GM23338 (cell line): ENCODE measurements at regions not wholly inside any gene's neighbourhood (a gene's known extent, or its start where the extent isn't known, plus 50 kb on each side); places are given as distances from the start of the nearest gene placed in this dataset.
"Not testable (repeated sequence)": the region's sequence is repeated elsewhere in the genome, so short reads cannot be mapped to it uniquely, and the experiment has no call there.

Experiments
- CREB1 ChIP-seq: fragments of 250-450 bp; sonication (Bioruptor Pico); IDR thresholded peaks from 2 replicates; pipeline ENCODE4 v1.5.0; 2020; ENCODE audit warnings: low read depth, mild to moderate bottlenecking, moderate library complexity
- EZH2 ChIP-seq: fragments of 200-600 bp; sonication (generic); IDR thresholded peaks from one replicate; pipeline ENCODE4 v1.8.0; 2017; ENCODE audit warnings: antibody characterized with exemption, mild to moderate bottlenecking, low read depth; ENCODE audit not compliant: unreplicated experiment
- EZH2phosphoT487 ChIP-seq: fragments of 200-600 bp; sonication (generic); IDR thresholded peaks from one replicate; pipeline ENCODE4 v1.8.1; 2018; ENCODE audit warnings: antibody characterized with exemption; ENCODE audit not compliant: unreplicated experiment
- JUNB ChIP-seq: IDR thresholded peaks from one replicate; pipeline ENCODE4 v1.6.1; 2016; ENCODE audit warnings: antibody characterized with exemption; ENCODE audit not compliant: unreplicated experiment
- POLR2AphosphoS5 ChIP-seq: IDR thresholded peaks from 2 replicates; pipeline ENCODE4 v1.6.1; 2016; ENCODE audit warnings: antibody characterized with exemption, low read depth
- STAT1 ChIP-seq: IDR thresholded peaks from one replicate; pipeline ENCODE4 v1.6.1; 2016; ENCODE audit warnings: antibody characterized with exemption; ENCODE audit not compliant: unreplicated experiment
- ZNF114 ChIP-seq: fragments of 250-450 bp; sonication (Bioruptor Pico); IDR thresholded peaks from 2 replicates; pipeline ENCODE4 v1.5.0; 2020; ENCODE audit warnings: mild to moderate bottlenecking, moderate library complexity
- TF ChIP-seq, protein P1 (sequence below): IDR thresholded peaks from one replicate; pipeline ENCODE4 v1.6.1; 2018; ENCODE audit warnings: antibody characterized with exemption; ENCODE audit not compliant: unreplicated experiment
- TF ChIP-seq, protein P2 (sequence below), 2 experiments: fragments of 200-600 bp in 1 of 2; sonication (generic) in 1 of 2; conservative IDR thresholded peaks; 2 replicates each; pipeline versions ENCODE4 v1.5.1 to v1.6.1; 2016 to 2017; ENCODE audit warnings: antibody characterized with exemption in 2 of 2, low read depth in 2 of 2, mild to moderate bottlenecking in 2 of 2, moderate library complexity in 1 of 2
- TF ChIP-seq, protein P3 (sequence below): IDR thresholded peaks from 2 replicates; pipeline ENCODE4 v1.6.1; 2016; ENCODE audit warnings: antibody characterized with exemption
- TF ChIP-seq, protein P4 (sequence below): fragments of 250-450 bp; sonication (Bioruptor Pico); IDR thresholded peaks from 2 replicates; pipeline ENCODE4 v1.5.0; 2020; ENCODE audit warnings: mild to moderate bottlenecking, moderate library complexity

DNA sequence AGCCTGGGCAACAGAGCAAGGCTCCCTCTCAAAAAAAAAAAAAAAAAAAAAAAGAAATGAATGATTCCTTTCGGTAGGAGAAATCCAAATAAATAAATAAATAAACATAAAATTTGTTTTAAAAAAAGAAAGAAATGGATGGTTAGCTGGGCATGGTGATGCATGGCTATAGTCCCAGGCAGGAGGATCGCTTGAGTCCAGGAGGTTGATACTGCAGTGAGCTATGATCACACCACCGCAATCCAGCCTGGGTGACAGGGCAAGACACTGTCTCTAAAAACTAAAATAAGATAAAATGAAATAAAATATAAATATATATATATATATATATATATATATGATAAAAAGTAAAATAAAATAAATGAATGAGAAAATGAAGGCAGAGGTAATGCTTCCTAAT, 264.1 kb downstream of the GOLGA6L6 start:
- TF ChIP-seq, protein P1, sequence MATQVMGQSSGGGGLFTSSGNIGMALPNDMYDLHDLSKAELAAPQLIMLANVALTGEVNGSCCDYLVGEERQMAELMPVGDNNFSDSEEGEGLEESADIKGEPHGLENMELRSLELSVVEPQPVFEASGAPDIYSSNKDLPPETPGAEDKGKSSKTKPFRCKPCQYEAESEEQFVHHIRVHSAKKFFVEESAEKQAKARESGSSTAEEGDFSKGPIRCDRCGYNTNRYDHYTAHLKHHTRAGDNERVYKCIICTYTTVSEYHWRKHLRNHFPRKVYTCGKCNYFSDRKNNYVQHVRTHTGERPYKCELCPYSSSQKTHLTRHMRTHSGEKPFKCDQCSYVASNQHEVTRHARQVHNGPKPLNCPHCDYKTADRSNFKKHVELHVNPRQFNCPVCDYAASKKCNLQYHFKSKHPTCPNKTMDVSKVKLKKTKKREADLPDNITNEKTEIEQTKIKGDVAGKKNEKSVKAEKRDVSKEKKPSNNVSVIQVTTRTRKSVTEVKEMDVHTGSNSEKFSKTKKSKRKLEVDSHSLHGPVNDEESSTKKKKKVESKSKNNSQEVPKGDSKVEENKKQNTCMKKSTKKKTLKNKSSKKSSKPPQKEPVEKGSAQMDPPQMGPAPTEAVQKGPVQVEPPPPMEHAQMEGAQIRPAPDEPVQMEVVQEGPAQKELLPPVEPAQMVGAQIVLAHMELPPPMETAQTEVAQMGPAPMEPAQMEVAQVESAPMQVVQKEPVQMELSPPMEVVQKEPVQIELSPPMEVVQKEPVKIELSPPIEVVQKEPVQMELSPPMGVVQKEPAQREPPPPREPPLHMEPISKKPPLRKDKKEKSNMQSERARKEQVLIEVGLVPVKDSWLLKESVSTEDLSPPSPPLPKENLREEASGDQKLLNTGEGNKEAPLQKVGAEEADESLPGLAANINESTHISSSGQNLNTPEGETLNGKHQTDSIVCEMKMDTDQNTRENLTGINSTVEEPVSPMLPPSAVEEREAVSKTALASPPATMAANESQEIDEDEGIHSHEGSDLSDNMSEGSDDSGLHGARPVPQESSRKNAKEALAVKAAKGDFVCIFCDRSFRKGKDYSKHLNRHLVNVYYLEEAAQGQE = not testable (repeated sequence)
- not testable (repeated sequence) for TF ChIP-seq POLR2AphosphoS5; STAT1; EZH2phosphoT487; EZH2; ZNF114; CREB1 (CRISPR knock-in tag); JUNB
- TF ChIP-seq, protein P2, sequence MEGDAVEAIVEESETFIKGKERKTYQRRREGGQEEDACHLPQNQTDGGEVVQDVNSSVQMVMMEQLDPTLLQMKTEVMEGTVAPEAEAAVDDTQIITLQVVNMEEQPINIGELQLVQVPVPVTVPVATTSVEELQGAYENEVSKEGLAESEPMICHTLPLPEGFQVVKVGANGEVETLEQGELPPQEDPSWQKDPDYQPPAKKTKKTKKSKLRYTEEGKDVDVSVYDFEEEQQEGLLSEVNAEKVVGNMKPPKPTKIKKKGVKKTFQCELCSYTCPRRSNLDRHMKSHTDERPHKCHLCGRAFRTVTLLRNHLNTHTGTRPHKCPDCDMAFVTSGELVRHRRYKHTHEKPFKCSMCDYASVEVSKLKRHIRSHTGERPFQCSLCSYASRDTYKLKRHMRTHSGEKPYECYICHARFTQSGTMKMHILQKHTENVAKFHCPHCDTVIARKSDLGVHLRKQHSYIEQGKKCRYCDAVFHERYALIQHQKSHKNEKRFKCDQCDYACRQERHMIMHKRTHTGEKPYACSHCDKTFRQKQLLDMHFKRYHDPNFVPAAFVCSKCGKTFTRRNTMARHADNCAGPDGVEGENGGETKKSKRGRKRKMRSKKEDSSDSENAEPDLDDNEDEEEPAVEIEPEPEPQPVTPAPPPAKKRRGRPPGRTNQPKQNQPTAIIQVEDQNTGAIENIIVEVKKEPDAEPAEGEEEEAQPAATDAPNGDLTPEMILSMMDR (conservative IDR thresholded peaks at IDR 0.05; ENCODE audit: low read depth in 2 of 2) = not testable (repeated sequence)
- TF ChIP-seq, protein P3, sequence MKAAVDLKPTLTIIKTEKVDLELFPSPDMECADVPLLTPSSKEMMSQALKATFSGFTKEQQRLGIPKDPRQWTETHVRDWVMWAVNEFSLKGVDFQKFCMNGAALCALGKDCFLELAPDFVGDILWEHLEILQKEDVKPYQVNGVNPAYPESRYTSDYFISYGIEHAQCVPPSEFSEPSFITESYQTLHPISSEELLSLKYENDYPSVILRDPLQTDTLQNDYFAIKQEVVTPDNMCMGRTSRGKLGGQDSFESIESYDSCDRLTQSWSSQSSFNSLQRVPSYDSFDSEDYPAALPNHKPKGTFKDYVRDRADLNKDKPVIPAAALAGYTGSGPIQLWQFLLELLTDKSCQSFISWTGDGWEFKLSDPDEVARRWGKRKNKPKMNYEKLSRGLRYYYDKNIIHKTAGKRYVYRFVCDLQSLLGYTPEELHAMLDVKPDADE = not testable (repeated sequence)
- TF ChIP-seq, protein P4, sequence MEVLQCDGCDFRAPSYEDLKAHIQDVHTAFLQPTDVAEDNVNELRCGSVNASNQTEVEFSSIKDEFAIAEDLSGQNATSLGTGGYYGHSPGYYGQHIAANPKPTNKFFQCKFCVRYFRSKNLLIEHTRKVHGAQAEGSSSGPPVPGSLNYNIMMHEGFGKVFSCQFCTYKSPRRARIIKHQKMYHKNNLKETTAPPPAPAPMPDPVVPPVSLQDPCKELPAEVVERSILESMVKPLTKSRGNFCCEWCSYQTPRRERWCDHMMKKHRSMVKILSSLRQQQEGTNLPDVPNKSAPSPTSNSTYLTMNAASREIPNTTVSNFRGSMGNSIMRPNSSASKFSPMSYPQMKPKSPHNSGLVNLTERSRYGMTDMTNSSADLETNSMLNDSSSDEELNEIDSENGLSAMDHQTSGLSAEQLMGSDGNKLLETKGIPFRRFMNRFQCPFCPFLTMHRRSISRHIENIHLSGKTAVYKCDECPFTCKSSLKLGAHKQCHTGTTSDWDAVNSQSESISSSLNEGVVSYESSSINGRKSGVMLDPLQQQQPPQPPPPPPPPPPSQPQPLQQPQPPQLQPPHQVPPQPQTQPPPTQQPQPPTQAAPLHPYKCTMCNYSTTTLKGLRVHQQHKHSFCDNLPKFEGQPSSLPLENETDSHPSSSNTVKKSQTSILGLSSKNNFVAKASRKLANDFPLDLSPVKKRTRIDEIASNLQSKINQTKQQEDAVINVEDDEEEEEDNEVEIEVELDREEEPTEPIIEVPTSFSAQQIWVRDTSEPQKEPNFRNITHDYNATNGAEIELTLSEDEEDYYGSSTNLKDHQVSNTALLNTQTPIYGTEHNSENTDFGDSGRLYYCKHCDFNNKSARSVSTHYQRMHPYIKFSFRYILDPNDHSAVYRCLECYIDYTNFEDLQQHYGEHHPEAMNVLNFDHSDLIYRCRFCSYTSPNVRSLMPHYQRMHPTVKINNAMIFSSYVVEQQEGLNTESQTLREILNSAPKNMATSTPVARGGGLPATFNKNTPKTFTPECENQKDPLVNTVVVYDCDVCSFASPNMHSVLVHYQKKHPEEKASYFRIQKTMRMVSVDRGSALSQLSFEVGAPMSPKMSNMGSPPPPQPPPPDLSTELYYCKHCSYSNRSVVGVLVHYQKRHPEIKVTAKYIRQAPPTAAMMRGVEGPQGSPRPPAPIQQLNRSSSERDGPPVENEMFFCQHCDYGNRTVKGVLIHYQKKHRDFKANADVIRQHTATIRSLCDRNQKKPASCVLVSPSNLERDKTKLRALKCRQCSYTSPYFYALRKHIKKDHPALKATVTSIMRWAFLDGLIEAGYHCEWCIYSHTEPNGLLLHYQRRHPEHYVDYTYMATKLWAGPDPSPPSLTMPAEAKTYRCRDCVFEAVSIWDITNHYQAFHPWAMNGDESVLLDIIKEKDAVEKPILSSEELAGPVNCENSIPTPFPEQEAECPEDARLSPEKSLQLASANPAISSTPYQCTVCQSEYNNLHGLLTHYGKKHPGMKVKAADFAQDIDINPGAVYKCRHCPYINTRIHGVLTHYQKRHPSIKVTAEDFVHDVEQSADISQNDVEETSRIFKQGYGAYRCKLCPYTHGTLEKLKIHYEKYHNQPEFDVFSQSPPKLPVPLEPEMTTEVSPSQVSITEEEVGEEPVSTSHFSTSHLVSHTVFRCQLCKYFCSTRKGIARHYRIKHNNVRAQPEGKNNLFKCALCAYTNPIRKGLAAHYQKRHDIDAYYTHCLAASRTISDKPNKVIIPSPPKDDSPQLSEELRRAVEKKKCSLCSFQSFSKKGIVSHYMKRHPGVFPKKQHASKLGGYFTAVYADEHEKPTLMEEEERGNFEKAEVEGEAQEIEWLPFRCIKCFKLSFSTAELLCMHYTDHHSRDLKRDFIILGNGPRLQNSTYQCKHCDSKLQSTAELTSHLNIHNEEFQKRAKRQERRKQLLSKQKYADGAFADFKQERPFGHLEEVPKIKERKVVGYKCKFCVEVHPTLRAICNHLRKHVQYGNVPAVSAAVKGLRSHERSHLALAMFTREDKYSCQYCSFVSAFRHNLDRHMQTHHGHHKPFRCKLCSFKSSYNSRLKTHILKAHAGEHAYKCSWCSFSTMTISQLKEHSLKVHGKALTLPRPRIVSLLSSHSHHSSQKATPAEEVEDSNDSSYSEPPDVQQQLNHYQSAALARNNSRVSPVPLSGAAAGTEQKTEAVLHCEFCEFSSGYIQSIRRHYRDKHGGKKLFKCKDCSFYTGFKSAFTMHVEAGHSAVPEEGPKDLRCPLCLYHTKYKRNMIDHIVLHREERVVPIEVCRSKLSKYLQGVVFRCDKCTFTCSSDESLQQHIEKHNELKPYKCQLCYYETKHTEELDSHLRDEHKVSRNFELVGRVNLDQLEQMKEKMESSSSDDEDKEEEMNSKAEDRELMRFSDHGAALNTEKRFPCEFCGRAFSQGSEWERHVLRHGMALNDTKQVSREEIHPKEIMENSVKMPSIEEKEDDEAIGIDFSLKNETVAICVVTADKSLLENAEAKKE (CRISPR knock-in tag) = not testable (repeated sequence)
